ENCODE measurements at regions not wholly inside any gene's neighbourhood (a gene's known extent, or its start where the extent isn't known, plus 50 kb on each side); places are given as distances from the start of the nearest gene placed in this dataset.

DNA sequence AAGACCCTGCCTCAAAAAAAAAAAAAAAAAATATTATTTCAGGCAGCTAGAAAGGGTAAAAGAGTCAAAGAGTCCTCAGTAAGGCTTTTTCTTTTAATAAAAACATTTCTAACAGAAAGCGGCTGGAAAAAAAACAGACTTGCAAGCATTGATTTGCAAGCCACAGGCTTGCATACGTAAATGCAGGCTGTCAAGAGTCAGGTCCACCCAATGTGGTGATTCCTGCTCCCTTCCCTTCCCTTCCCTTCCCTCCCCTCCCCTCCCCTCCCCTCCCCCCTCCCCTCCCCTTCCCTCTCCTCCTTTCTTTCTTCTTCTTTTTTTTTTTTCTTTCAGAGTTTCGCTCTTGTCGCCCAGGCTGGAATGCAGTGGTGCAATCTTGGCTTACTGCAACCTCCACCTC lies 74.4 kb upstream of the GULP1 start:
- no peak for DNase-seq (ENCODE audit: low read depth)

DNA sequence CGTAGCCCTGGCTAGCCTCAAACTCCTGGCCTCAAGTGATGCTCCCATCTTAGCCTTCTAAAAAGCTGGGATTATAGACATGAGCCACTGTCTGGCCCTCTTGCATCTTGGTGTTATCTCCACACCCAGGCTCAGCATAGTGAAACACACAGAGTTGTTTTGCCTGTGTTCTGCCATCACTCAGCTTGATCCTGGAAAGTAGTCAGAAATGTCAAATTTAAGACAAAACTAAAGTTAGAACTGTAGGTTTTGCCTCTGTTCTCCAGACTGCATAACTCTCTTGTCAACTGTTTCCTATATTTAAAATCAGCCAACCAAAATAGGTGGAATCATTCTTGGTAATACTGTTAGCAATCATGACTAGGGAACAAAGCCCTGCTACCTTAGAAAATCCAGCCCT lies 72.1 kb upstream of the GULP1 start:
- DNase-seq (ENCODE audit: low read depth), result no peak

DNA sequence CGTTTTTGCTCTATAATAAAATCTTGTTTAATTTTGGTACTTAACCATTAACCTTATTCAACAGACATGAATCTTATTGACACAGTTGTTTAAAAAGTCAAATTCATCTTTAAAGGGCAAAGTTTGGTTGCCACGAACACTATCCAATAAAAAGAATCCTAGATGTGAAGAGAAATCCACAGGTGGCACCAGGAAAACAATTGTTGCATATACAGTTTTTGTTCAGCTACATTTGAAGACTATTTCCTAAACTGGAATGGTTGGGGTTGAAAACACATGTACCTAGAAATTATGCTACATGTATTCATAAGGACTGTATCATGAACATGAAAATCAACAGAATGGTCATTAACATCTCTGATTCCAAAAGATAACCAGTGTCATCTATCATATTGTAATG lies 71.1 kb upstream of the GULP1 start:
- DNase-seq (ENCODE audit: low read depth), result no peak

DNA sequence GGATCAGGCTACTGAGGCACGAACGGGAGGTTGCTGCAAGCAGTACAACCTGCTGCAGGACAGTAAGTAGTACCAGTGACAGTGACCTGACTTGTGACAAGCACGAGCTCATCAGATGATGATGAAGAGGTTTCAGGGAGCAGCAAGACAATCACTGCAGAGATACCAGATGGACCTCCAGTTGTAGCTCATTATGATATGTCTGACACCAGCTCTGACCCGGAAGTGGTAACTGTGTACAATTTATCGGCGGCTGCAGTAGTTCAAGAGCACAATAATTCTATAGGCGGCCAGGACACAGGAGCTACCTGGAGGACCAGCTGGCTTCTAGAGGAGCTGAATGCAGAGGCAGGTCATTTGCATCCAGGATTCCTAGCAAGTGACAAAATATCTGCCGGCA lies 64.0 kb upstream of the GULP1 start:
- no peak for DNase-seq (ENCODE audit: low read depth)

DNA sequence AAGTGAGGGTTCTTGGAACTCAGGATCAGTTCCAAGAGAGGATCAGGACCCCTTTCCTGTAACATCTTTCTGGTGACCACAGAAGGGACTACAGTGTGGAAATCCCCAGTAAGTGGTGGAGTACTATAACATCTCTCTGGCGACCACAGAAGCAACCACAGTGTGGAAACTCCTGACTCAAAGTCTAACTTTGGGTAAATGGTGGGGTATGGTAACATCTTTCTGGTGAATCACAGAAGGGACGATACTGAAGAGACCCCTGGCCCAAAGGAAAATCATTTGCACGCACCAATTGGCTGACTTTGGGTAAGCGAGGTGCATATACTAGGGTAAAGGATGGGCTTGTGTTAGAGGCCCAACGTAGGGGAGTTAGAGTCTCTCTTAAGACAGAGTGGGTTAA lies 56.3 kb upstream of the GULP1 start:
- peak; percentile 3 for DNase-seq (ENCODE audit: low read depth)

DNA sequence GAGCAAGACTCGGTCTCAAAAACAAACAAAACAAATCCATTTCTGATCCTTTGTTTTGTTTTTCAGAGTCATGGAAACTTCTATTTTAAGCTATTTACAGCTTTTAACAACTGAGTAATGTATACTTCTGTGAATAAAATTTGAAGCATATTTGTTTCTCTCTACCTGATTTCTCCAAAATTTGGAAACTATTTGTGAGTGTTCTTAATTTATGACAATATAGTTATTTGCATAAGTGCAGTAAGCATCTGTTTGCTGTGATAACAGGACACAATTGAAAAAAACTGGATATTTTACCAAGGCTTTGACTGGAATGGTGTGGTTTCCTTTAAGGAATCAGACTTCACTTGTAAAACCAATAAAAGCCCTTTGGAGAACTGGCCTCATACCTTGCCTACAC lies 53.3 kb upstream of the GULP1 start:
- DNase-seq (ENCODE audit: low read depth), result no peak

All from activated T-cell treated with anti-CD3 and anti-CD28 coated beads for 48 hours (primary cell).